HG03175 (cell line): ENCODE measurements at regions not wholly inside any gene's neighbourhood (a gene's known extent, or its start where the extent isn't known, plus 50 kb on each side); places are given as distances from the start of the nearest gene placed in this dataset.
A peak's percentile ranks its signal among the peaks of the same experiment; 100 is the strongest.
"Not testable (repeated sequence)": the region's sequence is repeated elsewhere in the genome, so short reads cannot be mapped to it uniquely, and the experiment has no call there.

Experiments used
- ATAC-seq: cut with Tn5 transposase; IDR thresholded peaks from one replicate; pipeline ENCODE4 v1.9.1; 2021; ENCODE audit warnings: mild to moderate bottlenecking, moderate library complexity; ENCODE audit not compliant: unreplicated experiment

DNA sequence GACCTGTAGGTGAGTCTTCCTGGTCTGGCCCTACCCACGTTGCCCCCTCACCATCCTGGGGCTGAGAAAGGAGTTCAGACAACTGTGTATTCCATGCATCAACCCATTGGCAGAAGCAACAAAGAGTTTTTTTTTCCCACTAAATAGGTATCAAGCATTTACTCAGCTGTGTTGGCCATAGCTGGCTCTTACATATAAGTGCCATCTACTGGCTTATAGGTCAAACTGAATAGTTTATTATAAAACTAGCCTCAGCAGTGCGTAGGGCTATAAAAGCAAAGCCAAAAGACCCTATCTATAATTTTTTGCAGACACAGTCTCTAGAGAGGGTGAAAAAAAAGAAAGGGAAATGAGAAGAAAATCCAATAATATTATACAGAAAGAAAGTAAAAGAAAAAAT, 765.2 kb upstream of the MGAT4C start:
- ATAC-seq, result no peak

DNA sequence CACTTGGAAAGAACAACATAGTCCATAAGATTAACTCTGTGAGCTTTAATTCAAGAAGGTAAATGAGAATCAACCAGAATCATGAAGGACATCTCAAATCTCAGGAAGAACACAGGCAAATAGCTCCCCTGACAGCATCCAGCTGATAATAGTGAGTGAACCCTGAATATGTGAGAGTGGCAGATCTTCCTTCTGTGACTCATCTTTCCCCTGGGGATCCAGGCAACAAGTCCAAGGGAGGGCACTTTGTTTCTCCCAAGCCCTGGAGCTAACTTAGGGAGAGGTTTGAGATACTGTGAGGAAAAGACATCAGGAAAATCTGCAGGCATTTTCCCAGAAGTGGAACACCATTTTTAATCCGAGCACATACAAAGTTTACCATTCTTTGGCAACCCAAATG, 763.9 kb upstream of the MGAT4C start:
- ATAC-seq, result no peak

DNA sequence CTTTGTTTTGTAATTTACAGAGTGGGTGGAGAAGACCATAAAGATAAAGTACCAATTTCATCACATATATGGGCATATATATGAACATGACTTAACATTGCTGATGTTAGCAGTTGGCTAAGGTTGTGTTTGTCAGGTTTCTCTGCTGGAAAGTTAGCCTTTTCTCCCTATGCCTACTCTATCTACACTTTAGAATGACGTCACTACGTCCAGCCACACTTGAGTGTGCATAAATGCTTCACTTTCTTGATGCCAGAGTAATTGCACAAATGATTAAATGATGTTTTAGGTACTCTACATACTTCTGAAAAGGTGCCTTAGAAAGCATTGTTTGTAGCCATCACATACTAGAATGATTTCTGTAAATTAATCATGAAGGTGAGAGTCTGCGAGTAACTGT, 759.2 kb upstream of the MGAT4C start:
- no peak for ATAC-seq

DNA sequence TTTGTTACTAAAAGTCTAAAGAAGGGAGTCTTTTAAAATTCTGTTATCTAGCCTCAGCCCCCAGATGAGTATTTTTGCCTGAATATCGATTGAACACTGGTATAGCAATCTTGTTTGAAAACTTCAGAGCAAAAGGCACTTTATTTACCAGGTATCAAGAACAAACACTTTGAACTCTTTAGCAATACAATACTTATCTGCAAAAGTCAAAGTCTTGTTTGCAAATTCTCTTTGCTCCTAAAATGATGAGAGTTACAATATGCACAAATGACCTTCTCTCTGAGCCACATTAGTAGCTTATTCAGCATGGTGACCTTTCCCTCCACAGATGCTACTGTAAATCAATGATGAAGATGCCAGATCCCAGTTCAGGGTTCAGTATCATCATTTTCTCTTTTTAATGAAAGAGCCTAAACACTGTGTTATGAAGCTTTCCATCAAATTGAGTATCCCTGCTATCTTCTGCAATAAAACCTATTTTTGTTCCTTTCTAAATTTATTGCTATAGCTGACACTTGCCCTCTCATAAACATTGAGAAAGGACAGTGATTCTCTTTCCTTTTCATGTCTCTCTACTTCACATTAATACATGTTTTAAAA, 752.7 kb upstream of the MGAT4C start:
- no peak for ATAC-seq

DNA sequence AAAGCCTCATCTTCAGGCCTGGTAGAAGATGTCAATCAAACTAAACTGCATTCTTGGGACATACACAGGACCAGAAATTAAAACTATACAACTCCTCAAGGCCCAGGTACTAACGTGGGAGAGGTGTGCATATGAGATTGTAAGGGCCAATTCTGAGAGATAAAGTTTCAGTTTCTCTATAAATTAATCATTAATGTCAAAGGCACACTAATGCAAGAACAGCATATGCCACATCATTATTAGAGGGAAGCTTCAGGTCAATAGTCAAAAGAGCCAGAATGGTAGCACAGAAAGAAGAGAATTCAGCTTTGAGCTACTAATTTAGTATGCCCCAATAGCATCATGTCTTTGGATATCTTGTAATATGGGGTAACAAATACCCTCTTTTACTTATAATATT, 744.9 kb upstream of the MGAT4C start:
- ATAC-seq, result peak; percentile 78

DNA sequence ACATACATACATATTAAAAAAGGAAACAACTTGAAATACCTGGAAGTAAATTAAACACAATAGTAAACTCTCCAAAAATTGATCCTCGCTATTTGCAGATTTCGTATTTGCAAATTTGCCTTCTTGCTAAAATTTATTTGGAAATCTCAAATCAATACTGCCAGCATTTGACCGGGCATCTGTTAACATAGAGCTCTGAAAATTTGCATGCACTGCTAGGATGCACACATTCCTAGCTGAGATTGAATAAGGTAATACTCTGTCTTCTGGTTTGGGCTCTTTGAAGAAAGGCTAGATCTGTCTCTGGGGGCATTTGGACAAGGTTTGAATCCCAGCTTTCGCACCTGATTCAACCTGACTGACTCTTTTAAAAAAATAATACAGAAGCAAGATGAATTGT, 729.1 kb upstream of the MGAT4C start:
- ATAC-seq, result no peak

DNA sequence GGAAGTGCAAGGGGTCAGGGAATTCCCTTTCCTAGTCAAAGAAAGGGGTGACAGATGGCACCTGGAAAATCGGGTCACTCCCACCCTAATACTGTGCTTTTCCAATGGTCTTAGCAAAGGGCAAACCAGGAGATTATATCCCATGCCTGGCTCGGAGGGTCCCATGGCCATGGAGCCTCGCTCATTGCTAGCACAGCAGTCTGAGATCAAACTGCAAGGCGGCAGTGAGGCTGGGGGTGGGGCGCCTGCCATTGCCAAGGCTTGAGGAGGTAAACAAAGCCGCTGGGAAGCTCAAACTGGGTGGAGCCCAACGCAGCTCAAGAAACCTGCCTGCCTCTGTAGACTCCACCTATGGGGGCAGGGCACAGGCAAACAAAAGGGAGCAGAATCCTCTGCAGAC, 714.4 kb upstream of the MGAT4C start:
- ATAC-seq, result not testable (repeated sequence)

DNA sequence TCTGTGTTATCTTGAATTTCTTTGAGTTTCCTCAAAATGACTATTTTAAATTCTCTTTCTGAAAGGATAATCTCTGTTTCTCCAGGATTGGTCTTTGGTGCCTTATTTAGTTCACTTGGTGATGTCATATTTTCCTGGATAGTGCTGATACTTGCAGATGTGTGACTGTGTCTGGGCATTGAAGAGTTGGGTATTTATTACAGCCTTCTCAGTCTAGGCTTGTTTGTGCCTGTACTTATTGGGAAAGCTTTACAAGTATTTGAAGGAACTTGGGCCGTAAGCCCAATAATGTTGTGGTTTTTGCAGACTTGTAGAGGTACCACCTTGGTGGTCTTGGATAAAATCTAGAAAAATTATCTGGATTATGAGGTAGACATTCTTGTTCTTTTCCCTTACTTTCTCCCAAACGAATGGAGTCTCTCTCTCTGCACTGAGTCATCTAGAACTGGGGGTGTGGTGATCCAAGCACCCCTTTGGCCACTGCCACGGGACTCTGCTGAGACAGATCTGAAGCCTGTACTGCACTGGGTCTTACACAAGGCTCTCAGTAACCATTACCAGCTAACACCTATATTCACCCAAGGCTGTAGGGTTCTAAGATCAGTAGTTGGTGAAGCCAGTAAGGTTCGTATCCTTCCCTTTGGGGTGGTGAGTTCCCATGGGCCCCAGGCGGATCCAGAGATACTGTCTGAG, 703.7 kb upstream of the MGAT4C start:
- no peak for ATAC-seq

DNA sequence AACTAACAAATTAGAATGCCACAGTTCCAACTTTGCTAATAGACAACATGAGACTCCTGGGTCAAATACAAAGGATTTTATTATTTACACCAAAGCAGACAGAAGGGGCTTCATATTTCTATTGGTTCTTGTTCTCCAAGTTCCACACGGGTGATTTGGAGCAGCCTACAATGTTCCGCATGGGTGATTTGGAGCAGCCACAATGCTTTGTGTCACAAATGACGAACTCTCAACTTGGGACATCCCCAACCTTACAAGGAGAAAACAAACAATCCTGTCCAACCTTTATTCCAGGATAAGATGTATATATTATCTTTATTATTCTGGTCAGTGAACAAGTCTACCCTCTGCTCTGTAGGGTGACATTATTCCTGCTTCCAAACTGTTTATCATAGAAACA, 694.3 kb upstream of the MGAT4C start:
- no peak for ATAC-seq

DNA sequence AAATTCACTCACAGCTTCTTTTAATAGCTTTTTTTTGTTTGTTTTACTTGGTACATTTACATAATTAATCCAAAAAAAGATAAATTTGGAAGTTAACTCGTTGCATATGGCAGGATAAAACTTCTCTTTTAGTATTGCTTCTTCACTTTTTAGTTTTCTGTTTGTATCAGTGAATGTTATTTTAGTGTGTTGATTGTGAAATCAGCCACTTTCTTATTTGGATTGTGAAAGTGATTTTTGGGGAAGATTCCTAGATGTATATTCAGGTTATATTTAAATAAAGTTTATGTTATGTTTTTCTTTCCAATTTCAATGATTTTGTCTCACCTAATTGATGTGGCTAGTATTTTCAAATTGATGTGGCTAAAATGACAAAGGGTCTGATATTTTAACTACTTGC, 693.9 kb upstream of the MGAT4C start:
- ATAC-seq, result no peak

DNA sequence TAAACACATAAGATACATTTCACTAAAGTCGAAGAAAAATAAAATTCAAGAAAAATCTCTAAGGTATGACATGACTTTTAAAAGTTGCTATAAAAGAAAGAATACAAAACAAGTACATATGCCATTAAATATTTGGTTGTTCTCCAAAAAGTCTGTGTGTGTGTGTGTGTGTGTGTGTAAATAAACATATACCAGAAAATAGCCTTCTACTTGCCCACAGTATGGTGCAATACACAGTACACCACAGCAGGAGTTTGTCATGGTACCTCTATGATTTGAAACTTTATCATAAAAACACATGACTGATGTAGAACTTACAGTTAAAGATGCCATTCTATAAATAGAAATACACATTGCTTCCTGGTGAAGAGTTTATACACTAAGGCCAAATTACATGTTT, 692.7 kb upstream of the MGAT4C start:
- no peak for ATAC-seq

DNA sequence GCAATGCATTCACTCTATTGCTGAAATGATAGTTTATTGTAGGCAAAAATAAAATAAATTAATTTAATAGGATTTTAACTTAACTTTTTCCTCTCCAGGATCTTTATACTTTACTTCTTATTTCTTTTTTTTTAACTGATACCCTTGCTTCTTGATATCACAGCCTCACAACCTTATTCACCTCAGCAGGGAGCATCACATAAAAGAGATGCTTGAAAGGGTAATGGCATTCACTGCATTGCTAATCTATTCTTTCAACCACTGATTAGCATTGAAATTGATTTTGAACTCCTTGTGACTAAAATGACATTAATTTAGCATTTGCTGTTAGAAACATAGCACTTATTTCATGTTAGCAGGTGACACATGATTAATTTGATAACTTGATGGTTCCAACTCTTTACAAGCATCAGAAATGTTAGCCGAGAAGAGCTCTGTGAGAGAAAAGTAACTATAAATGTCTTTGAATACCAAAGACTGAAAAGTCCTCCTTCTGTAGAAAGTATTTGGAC, 689.5 kb upstream of the MGAT4C start:
- no peak for ATAC-seq

DNA sequence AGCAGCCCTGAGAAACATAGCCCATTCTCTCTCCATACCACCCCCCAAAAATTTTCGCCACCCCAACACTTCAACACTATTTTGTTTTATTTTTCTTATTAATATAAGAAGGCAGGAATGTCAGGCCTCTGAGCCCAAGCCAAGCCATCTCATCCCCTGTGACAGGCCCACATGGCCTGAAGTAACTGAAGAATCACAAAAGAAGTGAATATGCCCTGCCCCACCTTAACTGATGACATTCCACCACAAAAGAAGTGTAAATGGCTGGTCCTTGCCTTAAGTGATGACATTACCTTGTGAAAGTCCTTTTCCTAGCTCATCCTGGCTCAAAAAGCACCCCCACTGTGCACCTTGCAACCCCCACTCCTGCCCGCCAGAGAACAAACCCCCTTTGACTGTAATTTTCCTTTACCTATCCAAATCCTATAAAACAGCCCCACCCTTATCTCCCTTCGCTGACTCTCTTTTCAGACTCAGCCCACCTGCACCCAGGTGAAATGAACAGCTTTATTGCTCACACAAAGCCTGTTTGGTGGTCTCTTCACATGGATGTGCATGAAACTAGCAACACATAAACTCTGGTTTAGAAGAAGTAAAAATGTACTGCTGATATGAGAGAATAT, 688.1 kb upstream of the MGAT4C start:
- not testable (repeated sequence) for ATAC-seq

DNA sequence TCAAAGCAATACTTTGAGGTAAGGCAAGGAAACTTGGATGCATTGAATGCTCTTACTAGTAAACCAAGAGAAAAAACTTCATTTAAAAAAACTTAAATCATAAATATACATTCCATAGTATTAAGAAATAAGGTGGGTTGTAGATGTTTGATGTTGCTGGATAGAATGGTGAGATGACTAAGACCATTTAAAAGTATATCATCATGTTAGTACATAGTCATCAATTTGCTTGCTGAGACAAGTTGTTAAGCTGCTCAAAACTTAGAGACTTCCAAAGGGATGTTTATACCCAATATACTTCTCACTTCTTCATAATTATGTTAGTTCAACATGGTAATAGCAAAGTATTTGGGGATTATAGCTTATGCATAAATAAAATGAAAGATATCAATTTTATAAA, 675.5 kb upstream of the MGAT4C start:
- ATAC-seq, result no peak

DNA sequence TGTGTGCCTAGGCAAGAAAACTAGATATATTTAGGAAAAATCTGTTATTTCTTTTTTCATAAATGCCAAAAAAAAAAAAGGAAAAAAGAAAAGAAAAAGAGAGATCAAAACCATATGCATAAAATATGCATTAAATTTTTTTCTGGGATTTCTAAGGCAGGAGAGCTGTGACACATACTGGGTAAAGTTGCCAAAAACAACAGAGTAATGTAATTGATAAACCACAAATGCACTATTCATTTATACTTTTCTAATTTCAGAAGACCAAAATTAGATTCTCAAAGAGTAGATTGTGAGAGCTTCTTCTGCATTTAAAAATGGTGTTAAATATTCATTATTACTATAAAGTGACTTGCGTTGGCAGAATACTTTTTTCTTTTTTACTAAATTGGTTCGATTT, 673.8 kb upstream of the MGAT4C start:
- no peak for ATAC-seq

DNA sequence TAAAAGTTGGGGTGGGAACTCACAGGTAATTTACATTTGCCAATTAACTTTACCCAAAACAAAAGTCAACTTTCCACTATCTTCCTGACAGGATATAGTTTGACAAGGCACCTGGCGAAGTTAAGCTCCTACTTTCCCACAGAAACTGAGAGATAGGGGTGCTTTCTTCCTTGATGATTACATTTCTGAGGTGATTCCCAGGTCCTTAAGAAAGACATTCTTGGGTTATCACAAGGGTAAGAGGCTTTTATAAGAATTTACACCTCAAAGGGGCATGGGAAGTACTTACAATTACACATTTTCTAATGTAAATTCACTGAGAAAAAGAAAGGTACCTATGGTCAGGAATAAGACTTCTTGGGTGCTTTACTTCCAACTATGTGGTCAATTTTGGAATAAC, 660.9 kb upstream of the MGAT4C start:
- no peak for ATAC-seq

DNA sequence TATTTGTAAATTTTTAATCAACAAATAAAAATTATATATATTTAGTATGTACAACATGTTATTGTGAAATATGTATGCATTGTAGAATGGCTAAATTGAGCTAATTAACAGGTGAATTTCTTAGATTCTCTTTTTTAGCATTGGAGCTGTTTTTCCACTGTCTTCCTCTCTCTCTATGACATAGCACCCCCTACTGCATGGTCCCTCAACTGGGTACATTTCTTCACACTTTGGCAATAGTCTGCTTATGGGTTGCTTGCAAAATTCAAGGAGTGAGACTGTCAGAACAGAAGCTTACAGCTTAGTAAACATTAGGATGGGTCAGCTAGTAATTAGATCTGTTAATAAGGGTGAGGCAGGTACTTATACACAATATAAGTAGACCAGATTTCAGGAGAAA, 658.5 kb upstream of the MGAT4C start:
- ATAC-seq, result no peak

DNA sequence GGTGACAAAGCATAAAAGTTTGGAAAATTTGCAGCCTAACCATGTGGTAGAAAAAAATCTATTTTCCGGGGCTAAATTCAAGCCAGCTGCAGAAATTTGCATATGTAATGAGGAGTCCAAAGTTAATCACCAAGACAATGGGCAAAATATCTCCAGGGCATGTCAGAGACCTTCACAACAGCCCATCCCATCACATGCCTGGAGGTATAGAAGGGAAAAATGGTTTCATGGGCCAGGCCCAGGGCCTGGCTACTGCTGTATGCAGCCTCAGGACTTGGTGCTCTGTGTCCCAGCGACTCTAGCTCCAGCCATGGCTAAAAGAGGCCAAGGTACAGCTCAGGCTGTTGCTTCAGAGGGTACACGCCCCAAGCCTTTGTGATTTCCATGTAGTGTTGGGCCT, 655.8 kb upstream of the MGAT4C start:
- no peak for ATAC-seq

DNA sequence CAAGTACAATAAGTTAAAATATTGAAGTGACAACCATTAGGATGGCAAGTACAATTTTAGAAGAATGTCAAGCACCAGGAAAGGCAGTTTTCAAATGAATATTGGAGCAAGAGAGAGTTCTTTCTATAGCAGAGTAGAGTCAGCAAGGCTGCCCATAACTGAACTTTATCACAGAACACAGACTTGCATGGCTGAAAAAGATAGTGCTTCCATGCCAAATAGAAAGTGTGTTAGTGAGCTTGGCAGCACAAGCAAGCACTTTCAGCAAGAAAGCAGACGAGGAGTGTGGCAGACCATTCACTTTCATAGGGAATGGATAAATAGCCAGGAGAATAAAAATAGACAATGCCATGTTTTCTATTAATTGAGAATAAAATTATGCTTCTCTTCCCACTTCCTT, 647.0 kb upstream of the MGAT4C start:
- ATAC-seq, result no peak

DNA sequence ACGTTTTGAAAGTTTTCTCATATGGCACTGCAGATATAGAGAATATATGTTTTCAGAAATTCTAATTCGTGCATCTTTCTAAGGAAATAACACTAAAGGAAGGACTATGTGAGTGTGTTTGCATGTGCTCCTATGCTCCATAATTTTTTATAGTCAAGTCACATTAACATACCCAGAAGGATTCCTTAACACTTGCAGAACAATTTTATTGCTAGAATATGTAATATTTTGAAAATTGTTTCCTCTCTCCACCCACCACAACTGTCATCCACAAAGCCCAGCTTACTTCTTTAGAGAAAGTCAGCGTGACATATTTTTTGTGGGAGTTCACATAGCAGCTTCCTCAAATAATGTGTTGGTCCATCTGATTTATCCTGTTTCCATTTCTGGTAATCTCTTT, 604.6 kb upstream of the MGAT4C start:
- ATAC-seq, result no peak

DNA sequence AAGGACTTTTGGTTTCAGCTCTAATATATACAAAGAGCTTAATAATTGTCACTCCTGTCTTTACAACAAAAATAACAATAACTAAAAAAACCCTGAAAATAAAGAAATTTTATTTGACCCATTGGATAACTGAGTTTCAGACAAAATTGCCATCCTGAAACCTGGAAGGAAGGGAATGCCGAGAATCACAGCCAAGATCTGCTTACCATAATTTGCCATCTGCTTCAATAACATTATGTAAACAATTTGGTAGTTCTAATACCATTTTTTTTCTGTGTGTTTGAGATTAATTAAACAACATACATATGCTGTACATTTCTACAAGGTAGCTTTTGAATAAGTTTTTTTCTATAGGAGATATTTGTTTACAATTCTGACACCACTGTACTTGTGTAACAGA, 596.3 kb upstream of the MGAT4C start:
- ATAC-seq, result no peak

DNA sequence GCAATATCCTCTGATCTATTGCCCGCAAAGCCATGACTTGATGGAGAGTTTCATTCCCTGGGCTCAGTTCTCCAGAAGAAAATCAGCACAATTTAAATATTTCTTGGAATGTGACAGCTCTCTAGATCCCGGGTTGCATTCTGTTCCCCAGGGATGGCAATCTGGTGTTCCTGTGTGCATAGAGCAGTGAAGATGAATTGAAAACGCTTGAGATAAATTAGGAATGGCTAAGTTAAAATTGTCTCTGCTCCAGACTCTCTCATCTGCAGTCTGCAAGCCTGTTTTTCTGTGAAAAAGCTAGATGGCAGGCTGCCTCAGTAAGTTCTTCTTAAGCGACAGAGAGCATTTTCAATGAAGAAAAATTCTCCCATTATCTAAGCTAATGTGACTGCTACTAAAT, 582.5 kb upstream of the MGAT4C start:
- no peak for ATAC-seq
